ENCODE measurements at regions not wholly inside any gene's neighbourhood (a gene's known extent, or its start where the extent isn't known, plus 50 kb on each side); places are given as distances from the start of the nearest gene placed in this dataset.

GRCh38 chr12:78790148-78790547 is 74.4 kb upstream of the SYT1 start:
- DNase-seq (ENCODE audit: low read depth) = no peak

DNA sequence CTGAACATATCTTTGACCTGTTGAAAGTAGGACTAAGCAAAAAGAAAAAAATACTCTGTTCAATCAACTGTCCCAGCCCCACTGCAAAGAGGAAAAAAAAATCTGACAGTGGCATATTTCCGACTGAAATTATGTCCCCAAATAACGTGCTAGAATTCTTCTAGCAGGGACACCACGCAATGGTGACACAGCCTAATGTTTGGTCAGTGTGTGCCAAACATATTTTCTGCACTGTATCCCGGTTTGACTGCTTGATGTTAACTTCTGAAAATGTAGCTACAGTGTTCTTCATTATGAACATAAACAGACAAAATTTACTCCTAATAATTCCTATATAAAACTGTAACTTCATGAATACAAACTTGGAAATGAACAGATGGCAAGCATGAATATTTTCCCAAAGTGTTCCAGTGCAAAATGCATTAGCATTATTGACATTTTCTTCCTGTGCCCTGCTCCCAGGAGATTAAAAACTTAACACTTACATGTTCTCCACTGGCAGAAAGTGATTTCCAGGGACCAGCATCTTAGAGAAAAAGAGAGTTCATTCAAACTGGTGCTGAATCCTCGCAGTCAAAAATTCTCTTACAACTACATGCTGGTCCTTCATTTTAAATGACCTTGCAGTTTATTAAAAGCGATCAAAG is 72.4 kb upstream of the SYT1 start:
- no peak for DNase-seq (ENCODE audit: low read depth)

- peak; percentile 69 for DNase-seq (ENCODE audit: low read depth)
These were observed 71.1 kb upstream of the SYT1 start for GRCh38 chr12:78793491-78793890.

DNA sequence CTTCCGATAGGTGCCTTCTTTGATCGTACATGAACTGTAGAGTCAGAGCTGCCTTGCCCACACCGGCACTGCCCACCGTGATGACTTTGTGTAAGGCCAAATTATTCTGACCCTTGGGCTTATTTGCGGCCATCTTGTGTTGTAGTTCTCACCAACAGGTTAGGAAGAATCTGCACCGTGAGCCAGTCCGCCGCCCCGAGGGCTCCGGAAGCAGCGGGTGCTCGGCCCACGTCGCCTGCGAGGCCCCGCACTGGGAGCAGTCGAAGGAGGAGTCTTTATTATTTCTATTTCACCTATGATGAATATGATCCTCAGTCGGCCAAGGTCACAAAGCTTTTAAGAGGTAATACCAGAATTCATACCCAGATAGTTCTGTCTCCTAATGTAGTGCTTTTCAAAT is 70.6 kb upstream of the SYT1 start:
- no peak for DNase-seq (ENCODE audit: low read depth)

- no peak for DNase-seq (ENCODE audit: low read depth)
These were observed 68.6 kb upstream of the SYT1 start for GRCh38 chr12:78795934-78796445.

- peak; percentile 35 for DNase-seq (ENCODE audit: low read depth)
These were observed 67.2 kb upstream of the SYT1 start for GRCh38 chr12:78797196-78797931.

- no peak for DNase-seq (ENCODE audit: low read depth)
These were observed 64.9 kb upstream of the SYT1 start for GRCh38 chr12:78799649-78800048.

DNA sequence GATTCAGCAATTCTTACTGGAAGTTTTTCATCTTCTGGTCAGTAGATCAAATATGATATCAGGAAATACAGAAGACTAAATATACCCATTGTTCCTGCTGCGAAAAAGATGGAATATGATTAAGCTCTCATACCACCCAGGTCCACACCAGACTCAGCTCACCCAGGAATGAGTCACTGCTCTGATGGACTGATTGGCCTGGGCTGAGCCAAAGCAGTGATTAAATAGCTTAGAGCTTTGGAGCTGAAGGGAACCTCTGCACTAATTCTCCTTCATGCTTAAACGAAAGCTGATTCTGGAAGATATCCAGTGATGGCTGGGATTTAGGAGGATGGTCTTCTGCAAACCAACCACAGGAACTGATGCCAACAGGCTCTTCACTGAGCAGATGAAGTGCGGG is 62.0 kb upstream of the SYT1 start:
- peak; percentile 93 for DNase-seq (ENCODE audit: low read depth)

GRCh38 chr12:78804262-78804661 is 60.3 kb upstream of the SYT1 start:
- DNase-seq (ENCODE audit: low read depth) = no peak

Data from amniotic epithelial cell (primary cell).